HepG2 (cell line): ENCODE measurements at regions not wholly inside any gene's neighbourhood (a gene's known extent, or its start where the extent isn't known, plus 50 kb on each side); places are given as distances from the start of the nearest gene placed in this dataset.

Experiments
- ATAC-seq: fragments of 200-7000 bp; cut with Tn5 transposase; 3 replicates; pipeline ENCODE4 v1.9.1; 2020; ENCODE audit warnings: mild to moderate bottlenecking, moderate library complexity
- BruUV-seq: library from RNA; stranded (reverse); fragments of 400-500 nt; replicated peaks from 2 replicates; lab custom pipeline; 2021; lab: Mats Ljungman, UMichigan
- CTCF ChIA-PET: fragments of 300-600 bp; formaldehyde crosslinking; extraction: SDS; loops from one replicate; lab custom pipeline; 2021; ENCODE audit warnings: low total read pairs, inconsistent platforms, low intra/inter-chr PET ratio; lab: Yijun Ruan, JAX
- POLR2A ChIA-PET: fragments of 350-600 bp; sonication (Branson Sonifier 250); formaldehyde crosslinking; loops from one replicate; lab custom pipeline; 2020; ENCODE audit warnings: antibody characterized with exemption, inconsistent platforms; lab: Yijun Ruan, JAX
- DNase-seq: peaks from one replicate; pipeline ENCODE4 v3.0.0-alpha.2; 2015; ENCODE audit warnings: low spot score
- FAIRE-seq: peaks from 3 replicates; lab custom pipeline; 2011; peaks lifted over from hg19 to GRCh38; lab: Jason Lieb, UNC
- H2AFZ ChIP-seq: one replicate; pipeline ENCODE4 v1.6.1; 2011; ENCODE audit warnings: low read length, inconsistent platforms
- H3K27ac ChIP-seq: fragments of 300-600 bp; 3 replicates; pipeline ENCODE4 v1.8.0; 2011; ENCODE audit warnings: mixed run types, mild to moderate bottlenecking, mixed read lengths, low read length, inconsistent platforms; ENCODE audit not compliant: insufficient read depth; ENCODE audit errors: extremely low read length
- H3K27me3 ChIP-seq, 2 experiments: fragments of 200-600 bp in 1 of 2; 2 replicates in 1 of 2; 3 replicates in 1 of 2; pipeline versions ENCODE4 v1.6.0 to v1.8.0; 2011; ENCODE audit warnings: low read length in 2 of 2, mild to moderate bottlenecking in 2 of 2, moderate library complexity in 2 of 2, inconsistent platforms in 1 of 2; ENCODE audit not compliant: insufficient read depth in 2 of 2, control insufficient read depth in 1 of 2
- H3K36me3 ChIP-seq, 2 experiments: fragments of 200-600 bp in 1 of 2; replicated peaks in 1 of 2; 2 replicates in 1 of 2; 3 replicates in 1 of 2; pipeline versions ENCODE4 v1.5.1 to v1.8.0; 2011; ENCODE audit warnings: low read length in 2 of 2, inconsistent platforms in 1 of 2; ENCODE audit not compliant: insufficient read depth in 2 of 2, control insufficient read depth in 1 of 2
- H3K4me1 ChIP-seq: 2 replicates; pipeline ENCODE4 v1.5.1; 2012; ENCODE audit warnings: low read length, inconsistent platforms; ENCODE audit not compliant: insufficient read depth
- H3K4me2 ChIP-seq: 2 replicates; pipeline ENCODE4 v1.6.0; 2011; ENCODE audit warnings: low read depth, low read length, inconsistent platforms
- H3K4me3 ChIP-seq, 3 experiments: fragments of 200-600 bp in 1 of 3; sonication (generic), shearing (Covaris generic) in 1 of 3; replicated peaks in 1 of 3; 2 replicates each; pipeline ENCODE4 v1.5.1; 2011 to 2016; ENCODE audit warnings: low read length in 3 of 3, inconsistent platforms in 2 of 3, low read depth in 2 of 3, mild to moderate bottlenecking in 2 of 3, control low read depth in 1 of 3, mixed read lengths in 1 of 3; ENCODE audit not compliant: insufficient read depth in 1 of 3
- H3K79me2 ChIP-seq: one replicate; pipeline ENCODE4 v1.6.1; 2011; ENCODE audit warnings: low read length, inconsistent platforms; ENCODE audit not compliant: insufficient read depth
- H3K9ac ChIP-seq: 2 replicates; pipeline ENCODE4 v1.6.0; 2011; ENCODE audit warnings: mild to moderate bottlenecking, low read depth, low read length, inconsistent platforms; ENCODE audit not compliant: insufficient read depth
- H3K9me3 ChIP-seq: 2 replicates; pipeline ENCODE4 v1.5.1; 2012; ENCODE audit warnings: mild to moderate bottlenecking, low read length
- H4K20me1 ChIP-seq: 2 replicates; pipeline ENCODE4 v1.6.0; 2011; ENCODE audit warnings: inconsistent platforms, mild to moderate bottlenecking, low read length, moderate library complexity; ENCODE audit not compliant: insufficient read depth
- CENPBD1 ChIP-seq: sonication (generic); formaldehyde crosslinking; IDR thresholded peaks from 2 replicates; pipeline ENCODE4 v1.8.0; 2022; ENCODE audit warnings: missing genetic modification reagents, low read depth, mild to moderate bottlenecking, borderline replicate concordance
- KDM1A ChIP-seq: IDR thresholded peaks from 2 replicates; pipeline ENCODE4 v1.6.1; 2016; ENCODE audit warnings: missing compliant biosample characterization
- NFIC ChIP-seq: IDR thresholded peaks from 2 replicates; pipeline ENCODE4 v1.6.1; 2012; ENCODE audit warnings: mild to moderate bottlenecking, low read length, inconsistent platforms
- RBM22 ChIP-seq: fragments of 200-400 bp; formaldehyde crosslinking; optimal IDR thresholded peaks from 2 replicates; pipeline ENCODE3; 2017; ENCODE audit warnings: mild to moderate bottlenecking, low read length, moderate library complexity
- RXRA ChIP-seq: sonication (generic); formaldehyde crosslinking; IDR thresholded peaks from 2 replicates; pipeline ENCODE4 v1.5.1; 2020; ENCODE audit warnings: missing genetic modification reagents
- ZBTB7B ChIP-seq: sonication (generic); formaldehyde crosslinking; IDR thresholded peaks from 2 replicates; pipeline ENCODE4 v1.4.0; 2020; ENCODE audit warnings: missing genetic modification reagents
- ZNF275 ChIP-seq: sonication (generic); formaldehyde crosslinking; IDR thresholded peaks from 2 replicates; pipeline ENCODE4 v1.8.0; 2022; ENCODE audit warnings: missing genetic modification reagents, mild to moderate bottlenecking, inconsistent platforms, borderline replicate concordance
- ZNF282 ChIP-seq: fragments of 450-650 bp; IDR thresholded peaks from 2 replicates; pipeline ENCODE4 v1.6.1; 2018; ENCODE audit not compliant: partially characterized antibody
- ZNF451 ChIP-seq: sonication (generic); formaldehyde crosslinking; IDR thresholded peaks from 2 replicates; pipeline ENCODE4 v1.5.0; 2020; ENCODE audit warnings: mild to moderate bottlenecking, missing genetic modification reagents
- ZNF564 ChIP-seq: sonication (generic); formaldehyde crosslinking; IDR thresholded peaks from 2 replicates; pipeline ENCODE4 v1.8.1; 2023; ENCODE audit warnings: mild to moderate bottlenecking, missing genetic modification reagents
- ZNF720 ChIP-seq: sonication (generic); formaldehyde crosslinking; IDR thresholded peaks from 2 replicates; pipeline ENCODE4 v1.4.0; 2020; ENCODE audit warnings: missing genetic modification reagents
- ZZZ3 ChIP-seq: sonication (generic); formaldehyde crosslinking; IDR thresholded peaks from 2 replicates; pipeline ENCODE4 v1.4.0; 2020; ENCODE audit warnings: missing genetic modification reagents, mild to moderate bottlenecking, borderline replicate concordance
- WGBS: methylation state at CpG from one replicate; pipeline ENCODE4 v1.1.6; 2017; ENCODE audit warnings: low lambda C conversion rate; 5-methylcytosine and 5-hydroxymethylcytosine counted together
- in situ Hi-C: cut with HindIII; loops from 2 replicates; pipeline ENCODE4 v1.10.0; 2017; ENCODE audit warnings: low pct_unique_long_range_greater_than_20kb; ENCODE audit not compliant: extremely low pct_ligation_motif_present
- intact Hi-C: fragments of 100-400 bp; cut with micrococcal nuclease; formaldehyde crosslinking; loops from one replicate; pipeline ENCODE4 v1.10.0; 2022; ENCODE audit not compliant: unreplicated experiment

GRCh38 chr3:64932666-64933342 is 245.0 kb upstream of the ADAMTS9 start:
- BruUV-seq, result no TSS peak
- intact Hi-C loops, result no loop called here
- Histone ChIP-seq H3K9me3 (no peaks in the 10 kb centered on the region), H3K27me3 (no peaks in the 10 kb centered on the region)
- TF ChIP-seq ZNF451 (CRISPR knock-in tag), result no peak
- TF ChIP-seq ZNF564, result no peak
- no peak for TF ChIP-seq ZNF720 (CRISPR knock-in tag)
- no peak for TF ChIP-seq ZZZ3 (CRISPR knock-in tag)
- TF ChIP-seq NFIC, result no peak
- TF ChIP-seq KDM1A (CRISPR knock-in tag), result no peak
- no peak for TF ChIP-seq ZNF282
- no peak for TF ChIP-seq ZBTB7B (CRISPR knock-in tag)
- no peak for TF ChIP-seq ZNF275 (CRISPR knock-in tag)
- no peak for TF ChIP-seq RXRA (CRISPR knock-in tag)
- TF ChIP-seq CENPBD1 (CRISPR knock-in tag), result no peak
- TF ChIP-seq RBM22, result no peak
- TF ChIP-seq, all 625 proteins: peak for 0
- Histone ChIP-seq H3K4me3 (no peak overlapping the region), H3K36me3 (no peaks in the 10 kb centered on the region), H2AFZ (no peak overlapping the region), H3K9ac (no peak overlapping the region), H3K4me2 (no peak overlapping the region), H3K79me2 (no peaks in the 10 kb centered on the region), H3K4me1 (no peaks in the 10 kb centered on the region), H3K27ac (no peak overlapping the region), H4K20me1 (no peaks in the 10 kb centered on the region)
- FAIRE-seq (no peak), ATAC-seq (no peak), DNase-seq (no peak)
- 53% methylated on average over 8 of the region's 8 CpGs for WGBS
- ChIA-PET POLR2A (no interaction called here), CTCF (no interaction called here)
- in situ Hi-C loops, result no loop called here
